K562 (cell line): ENCODE measurements at regions not wholly inside any gene's neighbourhood (a gene's known extent, or its start where the extent isn't known, plus 50 kb on each side); places are given as distances from the start of the nearest gene placed in this dataset.

Experiments used
- ATAC-seq: fragments of 200-7000 bp; cut with Tn5 transposase; 3 replicates; pipeline ENCODE4 v1.9.1; 2020; ENCODE audit warnings: moderate library complexity
- BruUV-seq: library from RNA; stranded (reverse); fragments of 400-500 nt; replicated peaks from 2 replicates; lab custom pipeline; 2021; lab: Mats Ljungman, UMichigan
- CTCF ChIA-PET: fragments of 300-600 bp; formaldehyde crosslinking; extraction: SDS; loops from one replicate; lab custom pipeline; 2021; ENCODE audit warnings: low intra/inter-chr PET ratio; lab: Yijun Ruan, JAX
- POLR2A ChIA-PET: fragments of 300-600, 350-650 bp; sonication (Branson Sonifier 250); formaldehyde crosslinking; extraction: SDS; loops from one replicate; lab custom pipeline; 2021; ENCODE audit warnings: antibody characterized with exemption, inconsistent platforms; lab: Yijun Ruan, JAX
- DNase-seq, 4 experiments: peaks; one replicate each; pipeline versions ENCODE4 v3.0.0 to v3.0.0-alpha.2; 2011 to 2018; ENCODE audit warnings: low spot score in 3 of 4, mixed read lengths in 3 of 4; ENCODE audit errors: extremely low read depth in 1 of 4
- FAIRE-seq: peaks from 2 replicates; lab custom pipeline; 2011; peaks lifted over from hg19 to GRCh38; lab: Jason Lieb, UNC
- H2AFZ ChIP-seq: 2 replicates; pipeline ENCODE4 v1.6.0; 2011; ENCODE audit warnings: low read depth, low read length, control low read depth, inconsistent platforms
- H3K27ac ChIP-seq: fragments of 200-600 bp; 3 replicates; pipeline ENCODE4 v1.8.0; 2011; ENCODE audit warnings: low read depth, mild to moderate bottlenecking, control low read depth, inconsistent platforms, low read length, moderate library complexity, mixed read lengths; ENCODE audit errors: extremely low read depth
- H3K27me3 ChIP-seq, 2 experiments: fragments of 300-600 bp in 1 of 2; 2 replicates in 1 of 2; 3 replicates in 1 of 2; pipeline versions ENCODE4 v1.6.0 to v1.8.0; 2011; ENCODE audit warnings: inconsistent platforms in 2 of 2, low read length in 2 of 2, mild to moderate bottlenecking in 1 of 2, mixed read lengths in 1 of 2, moderate library complexity in 1 of 2; ENCODE audit not compliant: control insufficient read depth in 2 of 2, insufficient read depth in 2 of 2
- H3K36me3 ChIP-seq: fragments of 300-600 bp; 3 replicates; pipeline ENCODE4 v1.8.0; 2011; ENCODE audit warnings: mild to moderate bottlenecking, low read length, inconsistent platforms; ENCODE audit not compliant: control insufficient read depth, insufficient read depth
- H3K4me1 ChIP-seq, 2 experiments: fragments of 200-600 bp in 1 of 2; replicated peaks in 1 of 2; 2 replicates in 1 of 2; 3 replicates in 1 of 2; pipeline versions ENCODE4 v1.5.1 to v1.8.0; 2011; ENCODE audit warnings: inconsistent platforms in 2 of 2, low read length in 2 of 2, mild to moderate bottlenecking in 1 of 2, mixed read lengths in 1 of 2, moderate library complexity in 1 of 2; ENCODE audit not compliant: control insufficient read depth in 2 of 2, insufficient read depth in 2 of 2
- H3K4me2 ChIP-seq: 2 replicates; pipeline ENCODE4 v1.6.1; 2011; ENCODE audit warnings: low read length, control low read depth, inconsistent platforms, mixed read lengths; ENCODE audit not compliant: insufficient read depth
- H3K4me3 ChIP-seq: fragments of 200-600 bp; sonication (generic), shearing (Covaris generic); 2 replicates; pipeline ENCODE4 v1.5.1; 2016; ENCODE audit warnings: control low read depth, inconsistent platforms
- H3K79me2 ChIP-seq: fragments of 200-600 bp; 3 replicates; pipeline ENCODE4 v1.8.0; 2011; ENCODE audit warnings: low read length, inconsistent platforms; ENCODE audit not compliant: control insufficient read depth, insufficient read depth
- H3K9ac ChIP-seq, 2 experiments: 2 replicates each; pipeline versions ENCODE4 v1.6.0 to v1.6.1; 2011; ENCODE audit warnings: low read depth in 2 of 2, low read length in 2 of 2, control low read depth in 1 of 2, inconsistent platforms in 1 of 2, mild to moderate bottlenecking in 1 of 2, mixed read lengths in 1 of 2; ENCODE audit not compliant: insufficient read depth in 1 of 2
- H3K9me1 ChIP-seq: one replicate; pipeline ENCODE4 v1.6.0; 2011; ENCODE audit warnings: inconsistent platforms, mild to moderate bottlenecking, low read length, moderate library complexity; ENCODE audit not compliant: control insufficient read depth, insufficient read depth
- H3K9me3 ChIP-seq: replicated peaks from 2 replicates; pipeline ENCODE4 v1.5.1; 2011; ENCODE audit warnings: low read depth, low read length, inconsistent platforms; ENCODE audit not compliant: control insufficient read depth, insufficient read depth
- H4K20me1 ChIP-seq: replicated peaks from 2 replicates; pipeline ENCODE4 v1.6.1; 2011; ENCODE audit warnings: low read length, inconsistent platforms, mixed read lengths; ENCODE audit not compliant: control insufficient read depth, insufficient read depth
- ARNT ChIP-seq, 2 experiments: fragments of 450-650 bp; IDR thresholded peaks; 2 replicates each; pipeline ENCODE4 v1.6.1; 2016; ENCODE audit warnings: mild to moderate bottlenecking in 1 of 2
- E2F3 ChIP-seq: fragments of 250-450 bp; sonication (Bioruptor Pico); IDR thresholded peaks from 2 replicates; pipeline ENCODE4 v1.4.0; 2020; ENCODE audit warnings: mild to moderate bottlenecking
- NFXL1 ChIP-seq: fragments of 450-650 bp; formaldehyde crosslinking; IDR thresholded peaks from 2 replicates; pipeline ENCODE4 v1.4.0; 2021; ENCODE audit warnings: mild to moderate bottlenecking
- ZFP36 ChIP-seq: fragments of 150-350 bp; IDR thresholded peaks from 2 replicates; pipeline ENCODE4 v1.6.1; 2018; ENCODE audit warnings: low read length, low read depth; ENCODE audit not compliant: partially characterized antibody
- ZNF263 ChIP-seq: sonication (generic); formaldehyde crosslinking; IDR thresholded peaks from 2 replicates; pipeline ENCODE4 v1.8.0; 2022; ENCODE audit warnings: mild to moderate bottlenecking, missing genetic modification reagents, borderline replicate concordance
- ZNF561 ChIP-seq: fragments of 450-650 bp; formaldehyde crosslinking; conservative IDR thresholded peaks from 2 replicates; pipeline ENCODE4 v1.4.0; 2020; ENCODE audit warnings: mild to moderate bottlenecking, moderate library complexity
- ZNF696 ChIP-seq: fragments of 250-450 bp; sonication (Bioruptor Pico); conservative IDR thresholded peaks from 2 replicates; pipeline ENCODE4 v1.4.0; 2020; ENCODE audit warnings: mild to moderate bottlenecking, moderate library complexity
- ZNF76 ChIP-seq: fragments of 250-450 bp; sonication (Bioruptor Pico); IDR thresholded peaks from 2 replicates; pipeline ENCODE4 v1.4.0; 2020; ENCODE audit warnings: mild to moderate bottlenecking, moderate library complexity, borderline replicate concordance
- WGBS: fragments of 100-300 bp; shearing (Covaris generic); methylation state at CpG from one replicate; pipeline ENCODE4 v1.1.6; 2016; ENCODE audit warnings: low coverage, mixed read lengths; ENCODE audit not compliant: insufficient coverage; ENCODE audit errors: missing lambda C conversion rate; 5-methylcytosine and 5-hydroxymethylcytosine counted together
- in situ Hi-C: fragments of 300-500 bp; cut with MboI; formaldehyde crosslinking; loops from 4 replicates; pipeline ENCODE4 v1.15.0; 2018; ENCODE audit warnings: inconsistent platforms, mixed read lengths
- intact Hi-C: fragments of 100-400 bp; cut with micrococcal nuclease; formaldehyde crosslinking; loops from 2 replicates; pipeline ENCODE4 v1.14.2; 2022

- H3K4me3 ChIP-seq = no peak overlapping the region
- in situ Hi-C loops (no loop called here), intact Hi-C loops (loop anchor here (10.0 kb wide), 2 partner anchors 140 kb away; no protein-coding TSS in a partner anchor)
- H3K9me3 ChIP-seq = no peaks in the 10 kb centered on the region
- CTCF ChIA-PET = no interaction called here
- peaks cover 0 to 22% of the 10 kb centered on the region in 2 experiments; a peak in 4 of 5 replicates for H3K4me1 ChIP-seq
- no TSS peak for BruUV-seq
- H3K27me3 ChIP-seq = no peaks in the 10 kb centered on the region
- 78% methylated on average over 2 of the region's 2 CpGs for WGBS
- no peaks in the 10 kb centered on the region for H3K36me3 ChIP-seq
- no peak overlapping the region for H2AFZ ChIP-seq
- H3K9ac ChIP-seq = no peak overlapping the region
- FAIRE-seq (no peak), DNase-seq (no peak), ATAC-seq (no peak)
- TF ChIP-seq NFXL1 (CRISPR knock-in tag) (no peak), ZNF263 (CRISPR knock-in tag) (no peak), ZNF561 (no peak), ZNF76 (CRISPR knock-in tag) (no peak), ZNF696 (CRISPR knock-in tag) (no peak), ARNT (IDR thresholded peaks at IDR 0.05) (no peak), E2F3 (no peak), ZFP36 (no peak)
- H4K20me1 ChIP-seq = no peaks in the 10 kb centered on the region
- peak overlapping the region; percentile 15; the same call in 1 of the 2 replicates for H3K4me2 ChIP-seq
- POLR2A ChIA-PET = interaction anchor here (1.6 to 1.7 kb wide), 2 partner anchors 11 to 24 kb away, joined by 4 to 5 read pairs; no protein-coding TSS in a partner anchor
- no peaks in the 10 kb centered on the region for H3K79me2 ChIP-seq
- peak overlapping the region; percentile 49; the same call in 1 of the 3 replicates for H3K27ac ChIP-seq
- H3K9me1 ChIP-seq = no peaks in the 10 kb centered on the region
Measured at GRCh38 chr12:46524778-46525177, 152.2 kb upstream of the SLC38A2 start.
